H1 (cell line): ENCODE measurements at regions not wholly inside any gene's neighbourhood (a gene's known extent, or its start where the extent isn't known, plus 50 kb on each side); places are given as distances from the start of the nearest gene placed in this dataset.

Experiments used
- EZH2 ChIP-seq: fragments of 200-600 bp; sonication (generic); IDR thresholded peaks from 2 replicates; pipeline ENCODE4 v1.7.1; 2012; ENCODE audit warnings: low read depth, mild to moderate bottlenecking, moderate library complexity, low read length, inconsistent platforms; ENCODE audit not compliant: severe bottlenecking
- JUN ChIP-seq: IDR thresholded peaks from 2 replicates; pipeline ENCODE4 v1.6.1; 2011; ENCODE audit warnings: low read depth, mild to moderate bottlenecking, improper control_type of control experiment, low read length
- KDM5A ChIP-seq: fragments of 200-600 bp; IDR thresholded peaks from 2 replicates; pipeline ENCODE4 v1.7.1; 2012; ENCODE audit warnings: mild to moderate bottlenecking, low read length, inconsistent platforms, mixed read lengths
- NRF1 ChIP-seq: IDR thresholded peaks from 2 replicates; pipeline ENCODE4 v1.6.1; 2011; ENCODE audit warnings: mild to moderate bottlenecking, low read depth, low read length, improper control_type of control experiment
- POLR2A ChIP-seq, 2 experiments: IDR thresholded peaks; 1 replicate in 1 of 2; 2 replicates in 1 of 2; pipeline ENCODE4 v1.6.1; 2011; ENCODE audit warnings: low read depth in 2 of 2, low read length in 2 of 2, mild to moderate bottlenecking in 2 of 2; ENCODE audit errors: control extremely low read depth in 1 of 2
- RBBP5 ChIP-seq: IDR thresholded peaks from 2 replicates; pipeline ENCODE4 v1.7.1; 2012; ENCODE audit warnings: low read depth, mild to moderate bottlenecking, inconsistent platforms, low read length, moderate library complexity, borderline replicate concordance
- SP1 ChIP-seq: IDR thresholded peaks from 2 replicates; pipeline ENCODE4 v1.6.1; 2011; ENCODE audit warnings: low read depth, low read length
- TF ChIP-seq, protein P1 (sequence below), 3 experiments: IDR thresholded peaks; 1 replicate in 2 of 3; 2 replicates in 1 of 3; pipeline versions ENCODE4 v1.5.1 to v1.6.1; 2011; ENCODE audit warnings: low read length in 3 of 3, mild to moderate bottlenecking in 3 of 3, inconsistent platforms in 2 of 3, low read depth in 1 of 3, moderate library complexity in 1 of 3; ENCODE audit not compliant: insufficient read depth in 1 of 3; ENCODE audit errors: control extremely low read depth in 1 of 3

- TF ChIP-seq, protein P1, sequence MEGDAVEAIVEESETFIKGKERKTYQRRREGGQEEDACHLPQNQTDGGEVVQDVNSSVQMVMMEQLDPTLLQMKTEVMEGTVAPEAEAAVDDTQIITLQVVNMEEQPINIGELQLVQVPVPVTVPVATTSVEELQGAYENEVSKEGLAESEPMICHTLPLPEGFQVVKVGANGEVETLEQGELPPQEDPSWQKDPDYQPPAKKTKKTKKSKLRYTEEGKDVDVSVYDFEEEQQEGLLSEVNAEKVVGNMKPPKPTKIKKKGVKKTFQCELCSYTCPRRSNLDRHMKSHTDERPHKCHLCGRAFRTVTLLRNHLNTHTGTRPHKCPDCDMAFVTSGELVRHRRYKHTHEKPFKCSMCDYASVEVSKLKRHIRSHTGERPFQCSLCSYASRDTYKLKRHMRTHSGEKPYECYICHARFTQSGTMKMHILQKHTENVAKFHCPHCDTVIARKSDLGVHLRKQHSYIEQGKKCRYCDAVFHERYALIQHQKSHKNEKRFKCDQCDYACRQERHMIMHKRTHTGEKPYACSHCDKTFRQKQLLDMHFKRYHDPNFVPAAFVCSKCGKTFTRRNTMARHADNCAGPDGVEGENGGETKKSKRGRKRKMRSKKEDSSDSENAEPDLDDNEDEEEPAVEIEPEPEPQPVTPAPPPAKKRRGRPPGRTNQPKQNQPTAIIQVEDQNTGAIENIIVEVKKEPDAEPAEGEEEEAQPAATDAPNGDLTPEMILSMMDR (IDR thresholded peaks at IDR 0.05; ENCODE audit: control extremely low read depth in 1 of 3, insufficient read depth in 1 of 3, low read depth in 1 of 3, low read length in 3 of 3), result no peak
- TF ChIP-seq RBBP5 (no peak), JUN (no peak), POLR2A (IDR thresholded peaks at IDR 0.05; ENCODE audit: control extremely low read depth in 1 of 2, low read depth in 2 of 2, low read length in 2 of 2) (no peak), KDM5A (no peak), EZH2 (no peak), SP1 (no peak), NRF1 (no peak)
These were observed 154.6 kb upstream of the COL8A1 start for GRCh38 chr3:99483841-99484240.
